Tongue (tissue), 1 donor: ENCODE measurements at regions not wholly inside any gene's neighbourhood (a gene's known extent, or its start where the extent isn't known, plus 50 kb on each side); places are given as distances from the start of the nearest gene placed in this dataset.
A peak's percentile ranks its signal among the peaks of the same experiment; 100 is the strongest.

Experiments
- DNase-seq: peaks from one replicate; pipeline ENCODE4 v3.0.0-alpha.2; 2015

DNA sequence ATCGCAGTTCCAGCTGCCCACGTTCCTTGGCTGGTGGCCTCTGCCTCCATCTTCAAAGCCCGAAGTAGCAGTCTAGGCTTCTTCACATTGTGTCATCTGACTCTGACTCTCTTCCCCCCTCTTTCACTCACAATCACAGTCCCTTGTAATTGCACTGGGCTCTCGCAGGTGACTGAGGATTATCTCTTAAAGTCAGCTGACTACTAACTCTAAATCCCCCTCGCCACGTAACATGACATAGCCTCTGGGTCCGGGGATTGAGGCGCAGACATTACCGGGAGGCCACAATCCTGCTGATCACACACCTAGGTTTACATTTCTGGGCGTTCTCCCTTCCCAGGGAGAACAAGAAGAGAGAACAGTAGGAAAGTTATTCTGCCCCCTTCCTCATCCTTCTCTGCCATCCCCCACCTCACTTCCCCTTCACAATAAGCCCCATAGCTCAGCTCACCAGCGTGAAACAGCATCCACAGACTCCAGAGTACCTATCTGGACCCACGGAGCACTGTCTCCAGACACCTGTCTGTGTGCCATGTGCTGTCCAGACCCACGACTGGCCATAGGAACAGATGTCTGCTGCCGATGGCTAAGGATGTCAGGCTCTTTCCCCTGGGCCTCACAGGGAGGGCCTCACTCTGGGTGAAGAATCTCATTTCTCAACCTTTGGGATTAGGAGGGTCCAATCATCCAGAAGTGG, 64.3 kb upstream of the FZD7 start:
- no peak for DNase-seq

GRCh38 chr2:201969938-201970785, 63.5 kb upstream of the FZD7 start:
- DNase-seq = no peak

DNA sequence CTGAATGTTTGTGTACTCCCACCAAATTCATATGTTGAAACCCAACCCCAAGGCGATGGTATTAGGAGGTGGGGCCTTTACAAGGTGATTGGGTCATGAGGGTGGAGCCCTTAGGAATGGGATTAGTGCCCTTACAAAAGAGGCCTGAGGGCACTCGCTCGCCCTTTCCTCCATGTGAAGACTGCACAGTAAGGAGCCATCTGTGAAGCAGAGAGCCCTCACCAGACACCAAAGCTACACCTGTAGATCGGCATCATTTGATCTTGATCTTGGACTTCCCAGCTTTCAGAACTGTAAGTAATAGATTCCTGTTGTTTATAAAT, 62.9 kb upstream of the FZD7 start:
- no peak for DNase-seq

DNA sequence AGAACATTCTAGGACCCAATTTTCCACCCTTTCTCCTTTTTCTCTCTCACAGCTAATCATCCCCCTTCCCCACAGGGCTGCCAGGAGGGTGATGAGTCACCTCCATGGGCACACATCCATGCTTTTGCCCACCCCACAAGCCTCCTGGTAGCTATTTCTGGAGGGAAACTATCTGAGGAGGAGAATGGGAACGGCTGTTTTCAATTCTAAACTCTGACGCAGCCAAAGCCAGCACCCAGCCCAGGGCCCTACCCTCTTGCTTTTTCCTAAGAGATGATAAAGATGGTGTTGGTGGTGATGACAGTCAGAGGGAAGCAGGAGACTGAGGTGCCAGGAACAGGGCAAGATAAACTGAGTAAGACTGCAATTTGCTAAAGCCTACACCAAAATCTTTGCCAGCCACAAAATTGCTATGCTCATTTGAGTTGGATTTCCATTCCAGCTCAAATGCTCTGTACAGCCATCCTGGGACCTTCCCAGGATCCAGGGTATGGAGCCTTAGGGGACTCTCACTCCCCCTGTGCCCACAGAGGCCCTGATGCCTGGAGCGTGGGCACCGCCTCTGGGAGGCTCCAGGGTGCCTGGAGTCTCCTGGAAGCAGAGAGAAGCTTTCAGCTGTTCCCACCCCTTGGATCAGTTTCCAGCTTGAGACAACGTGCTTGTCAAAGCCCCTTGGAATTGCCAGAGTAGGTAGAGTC, 62.0 kb upstream of the FZD7 start:
- DNase-seq = peak; percentile 52

- no peak for DNase-seq
Measured at GRCh38 chr2:201972621-201973255, 60.9 kb upstream of the FZD7 start.

DNA sequence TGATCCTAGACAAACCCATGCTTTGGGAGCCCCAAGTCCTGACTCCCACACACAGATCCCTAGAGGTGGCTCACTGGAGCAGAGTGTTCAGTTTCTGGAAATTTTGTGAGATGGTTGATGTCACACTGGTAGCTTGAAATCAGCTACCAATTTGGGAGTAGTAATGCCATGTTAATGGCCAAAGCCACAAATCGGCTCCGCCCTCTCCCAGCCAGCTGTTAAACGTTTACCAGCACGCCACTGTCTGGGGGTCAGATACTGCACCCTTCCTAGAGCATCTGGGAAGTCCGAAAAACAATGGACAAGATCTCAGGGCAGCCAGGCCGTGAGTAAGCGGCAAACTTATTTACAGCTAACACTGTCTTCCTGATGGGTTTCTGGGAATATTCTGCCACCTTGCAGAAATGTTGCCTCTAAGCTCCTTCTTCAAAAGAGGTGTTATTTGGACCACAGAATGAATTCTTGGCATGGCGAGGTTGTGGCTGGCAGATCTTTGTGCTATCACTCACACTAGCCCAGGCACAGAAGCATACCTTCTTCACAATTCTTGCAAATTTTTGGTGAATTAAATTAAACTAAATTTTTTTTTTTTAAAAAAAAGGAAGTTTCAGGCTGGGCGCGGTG, 60.2 kb upstream of the FZD7 start:
- no peak for DNase-seq

DNA sequence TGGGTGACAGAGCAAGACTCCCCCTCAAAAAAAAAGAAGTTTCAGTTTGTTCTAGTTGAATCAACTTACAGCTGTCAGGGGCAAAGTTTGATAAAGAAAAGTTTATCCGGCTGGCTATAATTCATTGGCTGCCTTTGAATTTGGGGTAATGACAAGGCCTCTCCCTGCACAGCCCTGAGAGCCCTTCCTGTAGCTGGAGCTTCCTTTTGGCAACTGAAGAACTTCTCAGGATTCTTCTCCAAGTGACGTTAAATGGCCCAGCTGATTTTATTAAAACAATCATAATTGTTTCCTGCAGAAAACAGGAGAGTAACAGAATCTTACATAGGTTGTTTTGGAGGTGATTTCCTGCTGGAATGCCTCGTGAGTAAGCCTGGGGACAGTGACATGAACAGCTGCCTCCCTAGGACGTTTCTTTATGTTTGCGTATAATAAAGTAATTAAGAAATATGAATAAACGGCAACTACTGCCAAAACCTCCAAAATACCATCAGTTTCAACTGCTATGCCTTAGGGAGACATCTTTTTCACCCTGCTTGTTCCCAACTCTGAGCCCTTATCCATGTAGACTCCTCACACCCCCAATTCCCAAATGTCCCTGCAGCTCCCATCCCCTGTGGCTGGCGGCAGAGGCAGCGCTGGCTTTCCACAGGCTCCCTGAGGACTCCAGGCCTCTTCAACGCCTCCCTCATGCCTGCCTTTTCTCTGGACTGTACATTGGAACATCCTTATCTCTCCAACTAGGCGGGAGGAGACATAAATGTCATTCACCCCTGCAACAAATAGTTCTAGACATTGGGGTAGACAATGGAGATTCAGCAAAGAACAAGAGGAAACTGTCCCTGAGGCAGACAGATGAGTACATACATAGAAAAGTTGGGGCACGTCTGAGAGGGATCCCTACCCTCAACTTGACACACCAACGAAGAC, 59.2 kb upstream of the FZD7 start:
- DNase-seq = peak; percentile 51

- DNase-seq = no peak
Measured at GRCh38 chr2:201975434-201975833, 58.2 kb upstream of the FZD7 start.

DNA sequence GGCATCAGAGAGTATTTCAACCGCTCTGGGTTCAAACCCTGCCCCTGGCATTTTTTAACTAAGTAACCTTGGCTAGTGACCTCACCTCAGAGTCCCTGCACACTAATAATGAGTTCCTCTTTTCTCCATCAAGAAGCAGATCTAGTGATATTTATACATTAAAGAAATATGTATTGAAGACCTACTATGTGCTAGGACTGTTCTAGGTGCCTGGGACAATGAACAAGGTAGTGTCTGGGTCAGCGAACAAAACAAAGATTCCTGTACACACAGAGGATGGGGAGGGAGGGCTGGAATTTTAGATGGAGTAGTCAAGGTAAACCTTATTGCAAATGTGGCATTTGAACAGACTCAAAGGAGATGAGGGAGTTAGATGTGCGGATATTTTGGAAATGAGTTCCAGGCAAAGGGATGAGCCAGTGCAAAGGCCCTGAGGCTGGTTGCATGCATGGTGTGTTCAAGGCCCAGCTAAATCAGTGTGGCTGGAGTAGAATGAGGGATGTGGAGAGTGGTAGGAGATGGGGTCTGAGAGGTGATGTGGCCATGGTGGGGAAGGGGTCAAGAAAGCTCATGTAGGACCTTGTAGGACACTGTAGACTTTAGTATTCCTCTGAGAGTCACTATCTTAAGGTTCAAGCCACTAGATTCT, 57.6 kb upstream of the FZD7 start:
- DNase-seq = no peak

GRCh38 chr2:201977651-201978050, 56.0 kb upstream of the FZD7 start:
- DNase-seq = no peak

DNA sequence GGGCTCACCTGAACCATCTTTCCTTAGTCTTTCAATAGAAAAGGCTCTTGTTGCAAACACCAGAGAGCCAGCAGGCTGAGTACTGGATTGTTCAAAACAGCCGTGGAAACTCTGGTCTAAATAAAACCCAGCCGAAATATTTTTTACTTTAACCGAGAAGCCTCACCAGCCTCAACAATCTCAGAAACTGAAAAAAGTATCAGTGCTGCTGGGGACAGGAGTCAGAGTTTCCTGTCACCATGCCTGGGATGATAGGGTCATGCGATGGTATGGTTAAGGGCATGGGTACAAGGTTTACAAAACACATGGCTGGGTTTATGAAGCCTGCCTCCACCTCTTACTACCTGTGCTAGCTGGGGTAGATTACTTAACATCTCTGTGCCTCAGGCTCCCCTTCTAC, 55.3 kb upstream of the FZD7 start:
- no peak for DNase-seq

GRCh38 chr2:201978986-201979385, 54.7 kb upstream of the FZD7 start:
- DNase-seq = peak; percentile 97

DNA sequence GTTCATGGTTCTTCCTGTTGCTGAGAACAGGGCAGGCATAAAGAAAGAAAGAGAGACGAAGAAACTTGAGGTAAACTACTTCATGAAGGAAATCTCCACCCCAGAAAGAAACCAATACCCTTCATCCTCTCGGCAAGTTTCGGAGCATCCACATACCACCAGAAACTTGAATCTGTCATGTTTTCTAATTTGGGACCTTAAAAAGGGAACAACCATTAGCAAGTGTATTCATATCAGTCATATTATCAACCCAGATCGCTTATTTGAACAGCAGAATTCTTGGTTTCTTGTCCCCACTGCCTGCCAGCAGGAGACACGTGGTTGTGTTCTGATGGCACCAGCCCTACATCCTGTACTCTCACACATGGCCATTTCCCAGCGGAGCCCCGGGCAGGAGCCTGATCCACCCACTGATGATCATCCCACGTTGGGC, 53.2 kb upstream of the FZD7 start:
- DNase-seq = no peak

DNA sequence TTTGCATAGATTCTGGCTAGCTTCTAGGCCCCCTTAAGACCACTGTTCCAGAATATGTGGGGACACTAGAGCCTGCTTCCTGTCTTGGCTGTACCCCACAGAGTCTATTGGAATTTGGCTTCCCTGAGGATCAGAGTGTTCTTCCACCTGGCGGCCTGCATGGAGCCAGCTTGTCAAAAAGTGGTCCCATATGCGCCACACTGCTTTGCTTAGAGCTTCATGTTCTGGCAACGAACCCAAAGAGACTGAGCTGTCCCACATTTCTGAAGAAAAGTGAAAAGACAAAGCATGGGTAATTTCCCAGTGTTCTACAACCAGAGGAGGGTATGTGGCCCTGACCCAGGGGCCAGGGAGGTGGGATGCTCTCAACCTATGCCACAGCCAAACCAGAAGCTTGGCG, 52.7 kb upstream of the FZD7 start:
- no peak for DNase-seq

DNA sequence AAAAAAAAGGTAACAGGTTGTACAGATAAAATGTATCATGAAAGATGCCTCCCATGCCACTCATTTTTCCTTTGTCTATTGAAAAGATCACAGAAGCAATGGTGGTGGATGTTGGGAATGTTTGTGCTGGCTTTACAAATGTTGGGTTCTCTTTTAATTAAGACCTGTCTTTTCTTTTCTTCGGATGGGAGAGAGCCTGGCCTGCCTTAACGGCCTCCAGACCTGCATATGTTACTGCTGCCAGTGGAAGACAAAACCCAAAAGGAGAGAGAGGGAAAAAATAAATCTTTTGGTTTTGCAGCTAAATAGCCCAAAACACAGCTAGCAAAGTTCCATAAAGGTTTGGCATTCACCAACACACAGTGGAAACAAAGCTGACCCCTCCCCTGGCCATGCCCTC, 50.5 kb upstream of the FZD7 start:
- no peak for DNase-seq

DNA sequence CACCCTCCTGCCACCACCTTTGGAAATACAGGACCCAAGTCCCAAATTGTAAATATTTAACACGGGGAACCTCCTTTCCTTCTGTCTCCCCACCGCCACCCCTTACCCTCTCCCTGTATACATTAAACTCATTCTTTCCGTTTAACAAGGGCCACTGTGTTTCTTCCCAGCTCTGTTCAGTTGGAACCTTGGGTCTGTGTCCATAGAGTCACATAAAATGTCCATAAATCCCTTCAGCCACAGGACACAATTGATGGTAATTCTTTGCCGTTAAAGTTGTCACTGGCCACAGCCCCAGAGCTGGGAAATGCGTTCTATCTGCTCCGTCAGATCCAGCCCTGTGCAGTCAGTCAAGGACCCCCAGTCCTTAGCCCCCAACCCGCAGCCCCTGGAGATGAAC, 49.9 kb upstream of the FZD7 start:
- DNase-seq = no peak
